ENCODE measurements at regions not wholly inside any gene's neighbourhood (a gene's known extent, or its start where the extent isn't known, plus 50 kb on each side); places are given as distances from the start of the nearest gene placed in this dataset.

DNA sequence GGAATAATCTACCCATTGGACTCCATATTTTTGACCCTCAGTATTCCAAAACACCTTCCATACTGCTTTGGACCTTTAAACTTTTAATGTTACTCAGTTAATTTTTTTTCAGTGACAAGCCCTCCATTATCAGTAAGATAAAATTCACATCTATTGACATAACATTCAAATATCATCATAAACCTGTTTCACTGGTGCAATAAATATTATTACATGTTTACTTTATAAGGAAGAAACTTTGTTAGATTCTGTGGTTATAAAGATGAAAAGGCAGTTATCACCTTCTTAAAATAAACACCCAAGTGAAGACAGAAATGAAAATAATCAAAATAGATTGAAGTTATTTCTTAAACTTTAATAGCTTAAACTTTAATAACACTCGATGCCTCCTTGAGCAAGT, 758.5 kb upstream of the ADGRL2 start:
- TF ChIP-seq, protein P1, sequence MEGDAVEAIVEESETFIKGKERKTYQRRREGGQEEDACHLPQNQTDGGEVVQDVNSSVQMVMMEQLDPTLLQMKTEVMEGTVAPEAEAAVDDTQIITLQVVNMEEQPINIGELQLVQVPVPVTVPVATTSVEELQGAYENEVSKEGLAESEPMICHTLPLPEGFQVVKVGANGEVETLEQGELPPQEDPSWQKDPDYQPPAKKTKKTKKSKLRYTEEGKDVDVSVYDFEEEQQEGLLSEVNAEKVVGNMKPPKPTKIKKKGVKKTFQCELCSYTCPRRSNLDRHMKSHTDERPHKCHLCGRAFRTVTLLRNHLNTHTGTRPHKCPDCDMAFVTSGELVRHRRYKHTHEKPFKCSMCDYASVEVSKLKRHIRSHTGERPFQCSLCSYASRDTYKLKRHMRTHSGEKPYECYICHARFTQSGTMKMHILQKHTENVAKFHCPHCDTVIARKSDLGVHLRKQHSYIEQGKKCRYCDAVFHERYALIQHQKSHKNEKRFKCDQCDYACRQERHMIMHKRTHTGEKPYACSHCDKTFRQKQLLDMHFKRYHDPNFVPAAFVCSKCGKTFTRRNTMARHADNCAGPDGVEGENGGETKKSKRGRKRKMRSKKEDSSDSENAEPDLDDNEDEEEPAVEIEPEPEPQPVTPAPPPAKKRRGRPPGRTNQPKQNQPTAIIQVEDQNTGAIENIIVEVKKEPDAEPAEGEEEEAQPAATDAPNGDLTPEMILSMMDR (IDR thresholded peaks at IDR 0.05), result no peak
- TF ChIP-seq POLR2A (IDR thresholded peaks at IDR 0.05), result no peak
